Panc1 (cell line): ENCODE measurements at regions not wholly inside any gene's neighbourhood (a gene's known extent, or its start where the extent isn't known, plus 50 kb on each side); places are given as distances from the start of the nearest gene placed in this dataset.

ENCODE experiments used
- ATAC-seq: fragments of 200-7000 bp; cut with Tn5 transposase; 2 replicates; pipeline ENCODE4 v1.9.1; 2020; ENCODE audit warnings: mild to moderate bottlenecking, moderate library complexity
- BruUV-seq: library from RNA; stranded (reverse); fragments of 400-500 nt; replicated peaks from 2 replicates; lab custom pipeline; 2021; lab: Mats Ljungman, UMichigan
- CTCF ChIA-PET: fragments of 300-600 bp; sonication (Branson Sonifier 250); formaldehyde crosslinking; loops from one replicate; lab custom pipeline; 2022; ENCODE audit warnings: antibody characterized with exemption; lab: Charles Lee
- POLR2A ChIA-PET: fragments of 300-600 bp; sonication (Branson Sonifier 250); formaldehyde crosslinking; loops from one replicate; lab custom pipeline; 2022; ENCODE audit warnings: antibody characterized with exemption; lab: Charles Lee
- DNase-seq: peaks from one replicate; pipeline ENCODE4 v3.0.0-alpha.2; 2010; ENCODE audit warnings: low read depth, low spot score
- H3K27ac ChIP-seq: 2 replicates; pipeline ENCODE4 v1.5.1; 2011; ENCODE audit warnings: mild to moderate bottlenecking, low read length, inconsistent platforms
- H3K27me3 ChIP-seq: fragments of 200-500 bp; sonication (Bioruptor generic); 2 replicates; pipeline ENCODE4 v1.6.0; 2014; ENCODE audit warnings: low read length, inconsistent platforms; ENCODE audit not compliant: control insufficient read depth, insufficient read depth
- H3K36me3 ChIP-seq: fragments of 200-500 bp; sonication (Bioruptor generic); 2 replicates; pipeline ENCODE4 v1.5.1; 2014; ENCODE audit warnings: inconsistent platforms, mild to moderate bottlenecking, low read length, moderate library complexity; ENCODE audit not compliant: control insufficient read depth, insufficient read depth
- H3K4me1 ChIP-seq: 2 replicates; pipeline ENCODE4 v1.5.1; 2011; ENCODE audit warnings: inconsistent platforms, mild to moderate bottlenecking, low read length, moderate library complexity; ENCODE audit not compliant: control insufficient read depth, insufficient read depth
- H3K4me3 ChIP-seq, 2 experiments: 2 replicates each; pipeline ENCODE4 v1.5.1; 2011 to 2012; ENCODE audit warnings: low read depth in 2 of 2, low read length in 2 of 2, mild to moderate bottlenecking in 2 of 2, inconsistent platforms in 1 of 2, moderate library complexity in 1 of 2
- H3K9me3 ChIP-seq: fragments of 200-500 bp; sonication (Bioruptor generic); 2 replicates; pipeline ENCODE4 v1.5.1; 2014; ENCODE audit warnings: low read depth, mild to moderate bottlenecking, inconsistent platforms, low read length, moderate library complexity; ENCODE audit not compliant: control insufficient read depth, insufficient read depth
- POLR2AphosphoS5 ChIP-seq: IDR thresholded peaks from 2 replicates; pipeline ENCODE4 v1.6.1; 2012; ENCODE audit warnings: mild to moderate bottlenecking, low read depth, low read length, moderate library complexity
- SIN3A ChIP-seq: IDR thresholded peaks from 2 replicates; pipeline ENCODE4 v1.6.1; 2012; ENCODE audit warnings: low read depth, mild to moderate bottlenecking, low read length, moderate library complexity, borderline replicate concordance; ENCODE audit not compliant: insufficient read depth
- TCF7L2 ChIP-seq: IDR thresholded peaks from 2 replicates; pipeline ENCODE4 v1.6.1; 2011; ENCODE audit warnings: mild to moderate bottlenecking, low read depth, low read length, inconsistent platforms
- in situ Hi-C: cut with HindIII; loops from 2 replicates; pipeline ENCODE4 v1.10.0; 2016; ENCODE audit warnings: low sequenced_read_pairs, low pct_unique_long_range_greater_than_20kb
- intact Hi-C: fragments of 100-400 bp; cut with micrococcal nuclease; formaldehyde crosslinking; loops from one replicate; pipeline ENCODE4 v1.10.0; 2022; ENCODE audit not compliant: unreplicated experiment
- TF ChIP-seq, protein P1 (sequence below): fragments of 450-650 bp; IDR thresholded peaks from 2 replicates; pipeline ENCODE4 v1.5.1; 2017; ENCODE audit warnings: mild to moderate bottlenecking
- TF ChIP-seq, protein P2 (sequence below), 2 experiments: IDR thresholded peaks; 2 replicates each; pipeline ENCODE4 v1.6.1; 2011 to 2012; ENCODE audit warnings: low read depth in 2 of 2, control low read depth in 1 of 2, low read length in 1 of 2, mild to moderate bottlenecking in 1 of 2, moderate library complexity in 1 of 2; ENCODE audit not compliant: insufficient read depth in 1 of 2

GRCh38 chr6:155771822-155772221, 316.2 kb upstream of the NOX3 start:
- TF ChIP-seq, protein P1, sequence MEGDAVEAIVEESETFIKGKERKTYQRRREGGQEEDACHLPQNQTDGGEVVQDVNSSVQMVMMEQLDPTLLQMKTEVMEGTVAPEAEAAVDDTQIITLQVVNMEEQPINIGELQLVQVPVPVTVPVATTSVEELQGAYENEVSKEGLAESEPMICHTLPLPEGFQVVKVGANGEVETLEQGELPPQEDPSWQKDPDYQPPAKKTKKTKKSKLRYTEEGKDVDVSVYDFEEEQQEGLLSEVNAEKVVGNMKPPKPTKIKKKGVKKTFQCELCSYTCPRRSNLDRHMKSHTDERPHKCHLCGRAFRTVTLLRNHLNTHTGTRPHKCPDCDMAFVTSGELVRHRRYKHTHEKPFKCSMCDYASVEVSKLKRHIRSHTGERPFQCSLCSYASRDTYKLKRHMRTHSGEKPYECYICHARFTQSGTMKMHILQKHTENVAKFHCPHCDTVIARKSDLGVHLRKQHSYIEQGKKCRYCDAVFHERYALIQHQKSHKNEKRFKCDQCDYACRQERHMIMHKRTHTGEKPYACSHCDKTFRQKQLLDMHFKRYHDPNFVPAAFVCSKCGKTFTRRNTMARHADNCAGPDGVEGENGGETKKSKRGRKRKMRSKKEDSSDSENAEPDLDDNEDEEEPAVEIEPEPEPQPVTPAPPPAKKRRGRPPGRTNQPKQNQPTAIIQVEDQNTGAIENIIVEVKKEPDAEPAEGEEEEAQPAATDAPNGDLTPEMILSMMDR: no peak
- TF ChIP-seq SIN3A: no peak
- TF ChIP-seq TCF7L2: no peak
- POLR2A ChIA-PET: no interaction called here
- no peaks in the 10 kb centered on the region for H3K4me1 ChIP-seq
- no peak for DNase-seq
- no peaks in the 10 kb centered on the region for H3K27me3 ChIP-seq
- in situ Hi-C loops: no loop called here
- CTCF ChIA-PET: no interaction called here
- no peaks in the 10 kb centered on the region for H3K9me3 ChIP-seq
- ATAC-seq: no peak
- H3K27ac ChIP-seq: no peak overlapping the region
- H3K36me3 ChIP-seq: no peaks in the 10 kb centered on the region
- intact Hi-C loops: no loop called here
- no peak overlapping the region for H3K4me3 ChIP-seq
- BruUV-seq: no TSS peak

DNA sequence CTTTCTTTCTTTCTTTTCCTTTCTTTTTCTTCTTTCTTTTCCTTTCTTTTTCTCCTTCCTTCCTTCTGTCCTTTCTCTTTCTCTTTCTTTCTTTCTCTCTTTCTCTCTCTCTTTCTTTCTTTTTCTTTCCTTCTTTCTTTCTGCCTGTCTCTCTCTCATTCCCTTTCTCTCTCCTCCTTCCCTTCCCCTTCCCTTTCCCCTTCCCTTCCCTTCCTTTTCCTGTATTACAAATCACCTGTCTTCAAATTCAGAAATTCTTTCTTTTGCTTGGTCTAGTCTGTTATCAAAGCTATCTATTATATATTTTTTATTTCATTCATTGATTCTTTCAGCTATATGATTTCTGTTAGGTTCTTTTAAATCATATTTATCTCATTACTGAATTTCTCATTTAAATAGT, 315.2 kb upstream of the NOX3 start:
- CTCF ChIA-PET: no interaction called here
- POLR2A ChIA-PET: no interaction called here
- Histone ChIP-seq H3K9me3 (no peaks in the 10 kb centered on the region), H3K4me1 (no peaks in the 10 kb centered on the region), H3K4me3 (no peak overlapping the region), H3K36me3 (no peaks in the 10 kb centered on the region), H3K27ac (no peak overlapping the region), H3K27me3 (no peaks in the 10 kb centered on the region)
- in situ Hi-C loops: no loop called here
- BruUV-seq: no TSS peak
- no peak for ATAC-seq
- DNase-seq: no peak
- no peak for TF ChIP-seq POLR2AphosphoS5
- TF ChIP-seq, protein P1: no peak
- no peak for TF ChIP-seq SIN3A
- TF ChIP-seq, protein P2, sequence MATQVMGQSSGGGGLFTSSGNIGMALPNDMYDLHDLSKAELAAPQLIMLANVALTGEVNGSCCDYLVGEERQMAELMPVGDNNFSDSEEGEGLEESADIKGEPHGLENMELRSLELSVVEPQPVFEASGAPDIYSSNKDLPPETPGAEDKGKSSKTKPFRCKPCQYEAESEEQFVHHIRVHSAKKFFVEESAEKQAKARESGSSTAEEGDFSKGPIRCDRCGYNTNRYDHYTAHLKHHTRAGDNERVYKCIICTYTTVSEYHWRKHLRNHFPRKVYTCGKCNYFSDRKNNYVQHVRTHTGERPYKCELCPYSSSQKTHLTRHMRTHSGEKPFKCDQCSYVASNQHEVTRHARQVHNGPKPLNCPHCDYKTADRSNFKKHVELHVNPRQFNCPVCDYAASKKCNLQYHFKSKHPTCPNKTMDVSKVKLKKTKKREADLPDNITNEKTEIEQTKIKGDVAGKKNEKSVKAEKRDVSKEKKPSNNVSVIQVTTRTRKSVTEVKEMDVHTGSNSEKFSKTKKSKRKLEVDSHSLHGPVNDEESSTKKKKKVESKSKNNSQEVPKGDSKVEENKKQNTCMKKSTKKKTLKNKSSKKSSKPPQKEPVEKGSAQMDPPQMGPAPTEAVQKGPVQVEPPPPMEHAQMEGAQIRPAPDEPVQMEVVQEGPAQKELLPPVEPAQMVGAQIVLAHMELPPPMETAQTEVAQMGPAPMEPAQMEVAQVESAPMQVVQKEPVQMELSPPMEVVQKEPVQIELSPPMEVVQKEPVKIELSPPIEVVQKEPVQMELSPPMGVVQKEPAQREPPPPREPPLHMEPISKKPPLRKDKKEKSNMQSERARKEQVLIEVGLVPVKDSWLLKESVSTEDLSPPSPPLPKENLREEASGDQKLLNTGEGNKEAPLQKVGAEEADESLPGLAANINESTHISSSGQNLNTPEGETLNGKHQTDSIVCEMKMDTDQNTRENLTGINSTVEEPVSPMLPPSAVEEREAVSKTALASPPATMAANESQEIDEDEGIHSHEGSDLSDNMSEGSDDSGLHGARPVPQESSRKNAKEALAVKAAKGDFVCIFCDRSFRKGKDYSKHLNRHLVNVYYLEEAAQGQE (IDR thresholded peaks at IDR 0.05; ENCODE audit: insufficient read depth in 1 of 2, low read depth in 2 of 2, low read length in 1 of 2): no peak
- no peak for TF ChIP-seq TCF7L2
- intact Hi-C loops: no loop called here
